OCI-LY3 (cell line): ENCODE measurements at regions not wholly inside any gene's neighbourhood (a gene's known extent, or its start where the extent isn't known, plus 50 kb on each side); places are given as distances from the start of the nearest gene placed in this dataset.
"Not testable (repeated sequence)": the region's sequence is repeated elsewhere in the genome, so short reads cannot be mapped to it uniquely, and the experiment has no call there.

Experiments used
- H2AFZ ChIP-seq: fragments of 200-600, 300-600 bp; shearing (Covaris generic); 2 replicates; pipeline ENCODE4 v1.6.0; 2014; ENCODE audit warnings: antibody characterized with exemption, low read depth, low read length
- H3K27ac ChIP-seq: fragments of 200-600, 300-600 bp; sonication (generic); 2 replicates; pipeline ENCODE4 v1.5.1; 2014; ENCODE audit warnings: mild to moderate bottlenecking, low read length, moderate library complexity, mixed read lengths
- H3K27me3 ChIP-seq: fragments of 200-600, 300-600 bp; sonication (generic); 2 replicates; pipeline ENCODE4 v1.6.1; 2014; ENCODE audit warnings: low read depth, low read length, mixed read lengths
- H3K36me3 ChIP-seq: fragments of 200-600, 300-600 bp; sonication (generic); replicated peaks from 2 replicates; pipeline ENCODE3; 2014; ENCODE audit warnings: low read depth, low read length, mixed read lengths
- H3K4me1 ChIP-seq: fragments of 300-600, 200-600 bp; sonication (generic); 2 replicates; pipeline ENCODE4 v1.6.1; 2014; ENCODE audit warnings: low read length, mixed read lengths
- H3K4me2 ChIP-seq: fragments of 200-600, 300-600 bp; sonication (generic); 2 replicates; pipeline ENCODE4 v1.6.1; 2014; ENCODE audit warnings: low read length, mixed read lengths
- H3K4me3 ChIP-seq: fragments of 300-600, 200-600 bp; sonication (generic); 2 replicates; pipeline ENCODE4 v1.5.1; 2014; ENCODE audit warnings: antibody characterized with exemption, mild to moderate bottlenecking, low read length, moderate library complexity
- H3K79me2 ChIP-seq: fragments of 300-600, 200-600 bp; shearing (Covaris generic); 2 replicates; pipeline ENCODE4 v1.6.1; 2014; ENCODE audit warnings: mild to moderate bottlenecking, low read length, mixed read lengths
- H3K9ac ChIP-seq: fragments of 300-600, 200-600 bp; shearing (Covaris generic); 2 replicates; pipeline ENCODE4 v1.6.0; 2014; ENCODE audit warnings: mild to moderate bottlenecking, low read length, moderate library complexity
- H3K9me3 ChIP-seq: fragments of 200-600, 300-600 bp; shearing (Covaris generic); 2 replicates; pipeline ENCODE4 v1.6.1; 2014; ENCODE audit warnings: low read length, mixed read lengths; ENCODE audit not compliant: insufficient read depth
- H4K20me1 ChIP-seq: fragments of 200-600, 300-600 bp; sonication (generic); 2 replicates; pipeline ENCODE4 v1.6.1; 2016; ENCODE audit warnings: low read length, mixed read lengths; ENCODE audit not compliant: insufficient read depth
- EZH2phosphoT487 ChIP-seq: fragments of 200-600 bp; shearing (Covaris generic); IDR thresholded peaks from 2 replicates; pipeline ENCODE4 v1.6.1; 2018; ENCODE audit warnings: antibody characterized with exemption, mixed run types, low read depth
- TF ChIP-seq, protein P1 (sequence below): fragments of 200-600, 300-600 bp; sonication (generic); IDR thresholded peaks from 2 replicates; pipeline ENCODE4 v1.5.1; 2014; ENCODE audit warnings: antibody characterized with exemption, low read length, low read depth

DNA sequence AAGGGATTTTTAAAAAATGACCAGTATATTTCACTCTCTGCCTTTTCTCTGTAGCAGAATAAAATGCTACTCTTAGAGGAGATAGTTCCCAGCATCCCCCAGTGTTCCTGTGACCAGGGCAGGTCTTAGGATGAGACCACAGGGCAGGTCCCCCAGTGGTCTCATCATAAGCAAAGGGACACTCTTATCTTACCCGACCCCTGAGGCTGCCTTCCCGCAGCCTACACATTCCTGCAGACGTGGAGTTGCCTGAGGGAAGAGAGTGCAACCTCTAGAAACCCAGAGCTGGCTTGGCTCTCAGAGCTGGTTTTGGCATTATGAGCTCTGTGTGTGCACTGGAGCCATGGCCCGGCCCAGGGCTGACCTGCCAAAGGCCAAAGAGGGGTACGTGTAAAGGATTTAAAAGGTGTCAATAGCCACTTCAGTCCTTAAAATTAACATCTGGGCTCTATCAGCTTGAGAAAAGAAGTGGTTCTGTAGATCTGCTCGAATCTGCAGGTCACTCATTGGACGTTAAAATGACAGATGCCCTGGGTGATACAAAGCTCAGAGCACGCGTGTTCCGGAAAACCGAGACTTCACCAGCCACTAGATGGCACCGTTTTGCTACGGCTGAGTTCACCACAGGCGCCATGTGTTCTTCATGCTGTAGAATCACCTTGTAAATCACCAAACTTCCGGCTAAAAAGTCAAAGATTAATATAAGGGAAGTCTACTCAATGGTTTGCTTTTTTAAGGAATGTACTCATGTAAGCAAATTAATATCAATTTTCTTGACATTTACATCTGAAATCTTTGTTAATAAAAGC lies 60.4 kb upstream of the GPR31 start:
- not testable (repeated sequence) for H3K27me3 ChIP-seq, H3K36me3 ChIP-seq, H3K4me1 ChIP-seq, H3K79me2 ChIP-seq, H4K20me1 ChIP-seq, H3K4me3 ChIP-seq, H3K9me3 ChIP-seq, H3K9ac ChIP-seq, H3K27ac ChIP-seq, H2AFZ ChIP-seq, H3K4me2 ChIP-seq
- TF ChIP-seq, protein P1, sequence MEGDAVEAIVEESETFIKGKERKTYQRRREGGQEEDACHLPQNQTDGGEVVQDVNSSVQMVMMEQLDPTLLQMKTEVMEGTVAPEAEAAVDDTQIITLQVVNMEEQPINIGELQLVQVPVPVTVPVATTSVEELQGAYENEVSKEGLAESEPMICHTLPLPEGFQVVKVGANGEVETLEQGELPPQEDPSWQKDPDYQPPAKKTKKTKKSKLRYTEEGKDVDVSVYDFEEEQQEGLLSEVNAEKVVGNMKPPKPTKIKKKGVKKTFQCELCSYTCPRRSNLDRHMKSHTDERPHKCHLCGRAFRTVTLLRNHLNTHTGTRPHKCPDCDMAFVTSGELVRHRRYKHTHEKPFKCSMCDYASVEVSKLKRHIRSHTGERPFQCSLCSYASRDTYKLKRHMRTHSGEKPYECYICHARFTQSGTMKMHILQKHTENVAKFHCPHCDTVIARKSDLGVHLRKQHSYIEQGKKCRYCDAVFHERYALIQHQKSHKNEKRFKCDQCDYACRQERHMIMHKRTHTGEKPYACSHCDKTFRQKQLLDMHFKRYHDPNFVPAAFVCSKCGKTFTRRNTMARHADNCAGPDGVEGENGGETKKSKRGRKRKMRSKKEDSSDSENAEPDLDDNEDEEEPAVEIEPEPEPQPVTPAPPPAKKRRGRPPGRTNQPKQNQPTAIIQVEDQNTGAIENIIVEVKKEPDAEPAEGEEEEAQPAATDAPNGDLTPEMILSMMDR, result peak; percentile 18

DNA sequence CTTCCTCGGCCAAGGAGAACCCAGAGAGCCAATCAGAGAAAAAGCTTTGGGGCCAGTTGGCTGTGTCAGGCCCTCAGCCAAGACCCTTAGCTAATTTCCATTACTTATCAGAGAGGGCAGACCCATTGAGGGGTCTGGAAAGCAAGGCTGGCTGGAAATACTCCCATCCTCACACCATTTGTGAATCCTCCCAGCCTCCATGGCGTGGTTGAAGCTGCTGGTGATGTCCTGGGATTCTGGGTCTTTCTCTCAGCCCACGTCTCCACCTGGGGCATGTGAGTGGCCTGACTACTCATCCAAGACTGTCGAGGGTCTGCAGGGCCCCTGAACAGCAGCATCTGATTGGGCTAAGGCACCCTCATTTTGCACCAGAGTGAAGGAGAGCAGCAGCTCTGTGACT lies 61.3 kb upstream of the GPR31 start:
- not testable (repeated sequence) for H3K9ac ChIP-seq, H2AFZ ChIP-seq, H3K4me3 ChIP-seq, H3K36me3 ChIP-seq, H3K27me3 ChIP-seq, H3K4me1 ChIP-seq, H3K79me2 ChIP-seq, H4K20me1 ChIP-seq, H3K4me2 ChIP-seq, H3K9me3 ChIP-seq, H3K27ac ChIP-seq

DNA sequence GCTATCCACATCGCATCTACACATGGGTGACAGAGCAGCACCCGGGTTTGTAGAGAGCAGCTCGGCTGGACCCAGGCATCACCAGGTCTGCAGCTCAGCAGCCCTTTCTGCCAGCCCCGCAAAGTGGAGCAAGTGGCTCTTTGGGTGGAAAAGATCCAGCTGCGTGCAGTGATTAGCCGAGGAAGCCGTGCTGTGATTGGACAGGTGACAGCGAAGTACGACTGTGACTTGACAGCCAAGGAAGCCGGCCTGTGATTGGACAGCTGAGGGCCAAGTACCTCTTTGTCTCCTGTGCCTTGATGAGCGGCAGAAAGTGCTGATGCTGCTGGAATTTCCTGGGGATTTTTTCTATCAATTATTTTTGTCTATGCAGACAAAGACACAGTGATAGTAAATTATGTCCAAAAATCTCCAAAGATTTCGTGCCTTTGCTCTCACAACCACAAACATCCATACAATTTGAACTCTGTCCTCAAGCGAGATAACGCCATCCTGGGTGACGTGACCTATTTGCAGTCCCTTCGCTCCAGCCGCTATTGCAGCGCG lies 62.3 kb upstream of the GPR31 start:
- Histone ChIP-seq H3K79me2 (no peaks in the 10 kb centered on the region), H3K4me3 (no peak overlapping the region), H3K27me3 (no peaks in the 10 kb centered on the region; the same call in 1 of the 2 replicates), H4K20me1 (no peaks in the 10 kb centered on the region), H3K36me3 (no peaks in the 10 kb centered on the region), H2AFZ (no peak overlapping the region), H3K9me3 (no peaks in the 10 kb centered on the region), H3K27ac (no peak overlapping the region), H3K4me1 (peaks cover 3% of the 10 kb centered on the region), H3K9ac (no peak overlapping the region), H3K4me2 (no peak overlapping the region)
- TF ChIP-seq, protein P1, result no peak
- no peak for TF ChIP-seq EZH2phosphoT487

DNA sequence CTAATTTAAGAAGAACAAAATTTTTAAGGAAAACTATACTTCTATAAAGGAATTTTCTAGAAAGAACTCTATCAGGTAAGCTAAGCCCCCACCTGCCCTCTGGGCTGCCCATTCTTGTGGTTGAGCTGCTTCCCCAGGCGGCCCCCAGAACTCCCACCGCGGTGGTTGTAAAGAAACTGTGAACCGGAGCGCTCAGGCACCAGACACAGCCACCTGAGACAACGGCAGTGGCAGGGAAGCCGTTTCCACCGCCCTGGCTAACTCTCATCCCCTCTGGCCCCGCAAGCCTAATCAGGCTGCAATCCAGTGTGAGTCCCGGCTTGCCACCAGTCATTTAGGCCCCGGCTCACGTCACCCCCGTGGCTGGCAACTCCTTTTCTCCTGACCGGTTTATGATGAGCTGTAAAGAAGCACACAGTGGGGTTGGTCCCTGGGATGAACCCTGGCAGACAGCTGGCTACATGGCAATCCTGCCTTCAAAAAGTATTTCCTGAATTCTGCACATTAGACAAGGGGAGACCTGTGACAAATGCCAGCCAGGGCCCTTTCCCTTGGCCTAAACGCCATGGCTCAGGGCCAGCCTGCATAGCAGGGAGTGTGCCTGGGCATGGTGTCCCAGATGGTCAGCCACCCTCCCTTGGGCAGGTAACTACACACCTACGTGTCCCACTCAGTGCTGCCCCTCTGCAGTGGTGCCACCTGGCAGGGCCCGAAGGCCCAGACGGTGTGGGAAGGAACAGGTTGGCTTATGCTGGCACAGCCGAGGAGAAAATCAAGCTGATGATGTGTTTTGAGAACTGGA lies 63.8 kb upstream of the GPR31 start:
- no peak overlapping the region for H3K4me3 ChIP-seq
- no peaks in the 10 kb centered on the region; the same call in 1 of the 2 replicates for H3K27me3 ChIP-seq
- no peaks in the 10 kb centered on the region for H4K20me1 ChIP-seq

DNA sequence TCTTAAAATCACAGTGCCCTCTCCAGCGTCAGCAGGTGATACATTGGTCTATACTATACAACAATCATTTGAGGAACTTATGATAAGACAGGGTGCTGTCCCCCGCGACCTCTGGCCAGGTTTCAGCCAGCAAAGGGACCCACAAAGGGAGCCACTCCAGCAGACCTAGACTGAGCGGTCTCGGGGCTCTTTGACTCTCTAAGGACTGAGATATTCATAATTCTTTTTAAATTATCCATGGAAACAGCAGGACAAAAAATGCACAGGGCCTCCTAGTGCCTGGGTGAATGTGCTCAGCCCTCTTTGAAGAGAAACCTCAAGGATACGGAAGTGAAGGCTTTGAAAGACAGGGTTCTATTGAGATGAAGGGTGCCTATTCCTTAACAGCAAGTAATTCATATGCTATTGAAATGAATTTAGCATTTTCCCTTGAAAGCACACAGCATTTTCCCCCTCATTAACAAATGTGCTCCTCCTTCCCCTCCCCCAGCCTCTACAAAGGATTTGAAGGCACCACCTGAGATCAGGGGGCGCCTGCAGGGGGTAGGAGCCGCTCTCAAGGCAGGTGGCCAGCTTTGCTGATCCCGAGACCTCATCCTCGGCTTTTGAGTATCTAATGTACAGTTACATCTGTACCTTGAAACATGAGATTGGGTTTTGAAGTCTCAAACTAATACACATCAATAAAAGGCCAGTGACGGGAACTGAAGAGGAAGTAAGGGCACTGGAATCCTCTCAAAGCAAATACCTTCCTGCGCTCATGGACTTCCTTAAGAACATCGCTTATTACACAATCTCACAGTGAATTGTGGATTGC lies 65.3 kb upstream of the UNC93A start:
- not testable (repeated sequence) for H3K4me3 ChIP-seq, H4K20me1 ChIP-seq, H3K27ac ChIP-seq, H3K36me3 ChIP-seq, H3K4me1 ChIP-seq, H3K4me2 ChIP-seq, H2AFZ ChIP-seq, H3K79me2 ChIP-seq, H3K9ac ChIP-seq, H3K9me3 ChIP-seq
- H3K27me3 ChIP-seq, result peaks cover 10% of the 10 kb centered on the region

More for the DNA sequence above, 63.8 kb upstream of the GPR31 start:
- TF ChIP-seq, protein P1, result no peak
- no peak for TF ChIP-seq EZH2phosphoT487
- H3K4me2 ChIP-seq, result no peak overlapping the region
- no peak overlapping the region for H3K27ac ChIP-seq
- no peaks in the 10 kb centered on the region for H3K79me2 ChIP-seq
- no peaks in the 10 kb centered on the region for H3K36me3 ChIP-seq
- H3K9me3 ChIP-seq, result no peaks in the 10 kb centered on the region
- no peak overlapping the region for H2AFZ ChIP-seq
- no peak overlapping the region for H3K9ac ChIP-seq
- peaks cover 3% of the 10 kb centered on the region for H3K4me1 ChIP-seq
